ENCODE measurements at regions not wholly inside any gene's neighbourhood (a gene's known extent, or its start where the extent isn't known, plus 50 kb on each side); places are given as distances from the start of the nearest gene placed in this dataset.

DNA sequence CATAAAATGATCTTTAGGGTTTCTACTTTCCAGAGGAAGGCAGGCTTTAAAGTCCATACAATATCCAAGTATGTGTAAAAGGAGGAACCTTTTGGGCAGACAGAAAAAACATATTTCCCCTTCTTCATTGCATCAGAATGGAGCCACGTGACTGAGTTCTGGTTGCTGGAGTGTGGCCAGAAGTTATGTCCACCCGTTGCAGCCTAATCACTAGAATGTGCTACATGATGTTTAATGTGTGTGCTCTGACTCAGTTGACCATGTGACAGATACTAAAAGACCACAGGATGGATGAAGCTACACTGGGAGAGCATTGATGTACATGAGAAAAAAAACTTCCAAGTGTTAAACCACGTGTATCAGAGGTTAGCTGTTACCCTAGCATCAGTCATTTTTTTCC, 460.9 kb downstream of the RIT2 start:
- H3K4me3 ChIP-seq (replicated peaks in 1 of 2; ENCODE audit: low read depth in 2 of 2, low read length in 2 of 2), result no peak overlapping the region
- peak; percentile 32 to 46 for DNase-seq (ENCODE audit: low read depth in 2 of 2)
- TF ChIP-seq, protein P1, sequence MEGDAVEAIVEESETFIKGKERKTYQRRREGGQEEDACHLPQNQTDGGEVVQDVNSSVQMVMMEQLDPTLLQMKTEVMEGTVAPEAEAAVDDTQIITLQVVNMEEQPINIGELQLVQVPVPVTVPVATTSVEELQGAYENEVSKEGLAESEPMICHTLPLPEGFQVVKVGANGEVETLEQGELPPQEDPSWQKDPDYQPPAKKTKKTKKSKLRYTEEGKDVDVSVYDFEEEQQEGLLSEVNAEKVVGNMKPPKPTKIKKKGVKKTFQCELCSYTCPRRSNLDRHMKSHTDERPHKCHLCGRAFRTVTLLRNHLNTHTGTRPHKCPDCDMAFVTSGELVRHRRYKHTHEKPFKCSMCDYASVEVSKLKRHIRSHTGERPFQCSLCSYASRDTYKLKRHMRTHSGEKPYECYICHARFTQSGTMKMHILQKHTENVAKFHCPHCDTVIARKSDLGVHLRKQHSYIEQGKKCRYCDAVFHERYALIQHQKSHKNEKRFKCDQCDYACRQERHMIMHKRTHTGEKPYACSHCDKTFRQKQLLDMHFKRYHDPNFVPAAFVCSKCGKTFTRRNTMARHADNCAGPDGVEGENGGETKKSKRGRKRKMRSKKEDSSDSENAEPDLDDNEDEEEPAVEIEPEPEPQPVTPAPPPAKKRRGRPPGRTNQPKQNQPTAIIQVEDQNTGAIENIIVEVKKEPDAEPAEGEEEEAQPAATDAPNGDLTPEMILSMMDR (IDR thresholded peaks at IDR 0.05; ENCODE audit: low read depth, low read length), result no peak

DNA sequence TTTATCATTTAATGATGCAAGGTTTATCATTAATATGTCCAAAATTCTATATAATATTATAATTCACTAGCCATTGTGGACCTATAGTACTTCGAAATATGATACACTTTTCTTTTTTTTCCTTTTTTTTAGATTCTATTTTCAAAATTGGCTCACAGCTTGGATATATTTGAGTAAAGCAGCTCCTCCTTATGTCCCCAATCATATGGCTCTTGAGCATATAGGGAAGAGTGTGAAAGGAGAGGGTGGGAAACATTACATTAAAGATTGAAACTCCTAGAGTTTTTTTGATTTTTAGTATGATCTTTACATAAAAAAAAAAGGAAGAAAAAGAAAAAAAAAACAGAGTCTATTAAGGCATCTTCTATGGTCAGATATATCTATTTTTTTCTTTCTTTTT, 457.9 kb downstream of the RIT2 start:
- no peak for DNase-seq (ENCODE audit: low read depth in 2 of 2)
- H3K4me3 ChIP-seq (replicated peaks in 1 of 2; ENCODE audit: low read depth in 2 of 2, low read length in 2 of 2), result no peak overlapping the region
- TF ChIP-seq, protein P1 (IDR thresholded peaks at IDR 0.05; ENCODE audit: low read depth, low read length), result no peak

DNA sequence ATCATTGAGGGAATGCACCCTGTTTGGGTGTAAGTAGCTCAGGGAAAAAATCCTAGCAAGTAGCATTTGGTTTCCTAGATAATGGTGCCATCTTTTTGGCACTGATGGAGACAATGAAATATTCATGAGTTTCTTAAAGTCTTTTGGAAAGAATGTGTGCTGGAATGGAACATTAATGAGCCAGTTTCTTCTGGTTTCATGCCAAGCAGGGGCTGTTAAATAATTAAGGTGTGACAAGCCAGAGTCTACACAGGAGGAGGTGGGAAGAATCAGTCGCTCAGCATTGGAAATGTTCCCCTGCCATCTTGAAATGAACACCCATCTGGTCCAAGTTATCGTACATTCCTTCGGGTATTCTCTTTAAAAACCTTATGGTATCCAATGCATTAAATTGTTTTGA, 457.3 kb downstream of the RIT2 start:
- no peak for DNase-seq (ENCODE audit: low read depth in 2 of 2)
- TF ChIP-seq, protein P1 (IDR thresholded peaks at IDR 0.05; ENCODE audit: low read depth, low read length), result no peak
- no peak overlapping the region for H3K4me3 ChIP-seq (replicated peaks in 1 of 2; ENCODE audit: low read depth in 2 of 2, low read length in 2 of 2)

DNA sequence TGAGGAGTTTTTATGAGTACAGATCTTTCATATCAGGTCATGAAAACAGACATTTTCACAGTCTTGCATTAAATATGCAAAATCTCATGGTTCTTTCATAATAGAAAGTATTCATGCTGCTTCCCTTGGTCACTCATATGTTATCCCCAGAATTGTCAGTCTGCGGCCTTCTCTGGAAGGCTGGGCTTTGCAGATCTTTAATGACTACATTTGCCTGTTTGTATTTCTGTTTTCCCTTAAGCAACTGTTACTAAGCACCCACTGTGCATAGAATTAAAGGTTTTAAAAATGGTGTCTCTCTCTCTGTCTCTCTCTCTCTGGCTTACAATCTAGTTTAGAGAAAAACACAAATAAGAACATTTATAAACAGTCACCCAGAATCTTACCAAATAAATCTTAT, 456.3 kb downstream of the RIT2 start:
- H3K4me3 ChIP-seq (replicated peaks in 1 of 2; ENCODE audit: low read depth in 2 of 2, low read length in 2 of 2), result no peak overlapping the region
- DNase-seq (ENCODE audit: low read depth in 2 of 2), result no peak
- TF ChIP-seq, protein P1 (IDR thresholded peaks at IDR 0.05; ENCODE audit: low read depth, low read length), result no peak

DNA sequence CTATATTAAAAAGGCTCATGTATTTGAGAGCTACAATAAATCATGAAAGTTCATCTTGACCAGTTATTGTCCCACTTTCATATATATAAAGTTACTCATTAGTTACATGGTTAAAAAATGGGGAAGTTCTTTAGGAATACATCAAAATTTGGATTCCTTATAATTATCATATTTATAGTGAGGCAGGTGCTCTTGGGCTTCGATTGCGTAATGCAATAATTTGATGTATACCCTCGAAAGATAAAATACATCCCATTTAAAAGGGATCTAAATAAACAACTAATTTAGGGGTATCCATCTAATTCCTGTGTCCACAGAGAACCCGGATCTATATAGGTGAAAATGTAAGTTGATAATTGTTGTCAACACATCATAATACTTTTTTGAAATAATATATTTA, 444.6 kb downstream of the RIT2 start:
- TF ChIP-seq, protein P1 (IDR thresholded peaks at IDR 0.05; ENCODE audit: low read depth, low read length), result no peak
- no peak for DNase-seq (ENCODE audit: low read depth in 2 of 2)
- H3K4me3 ChIP-seq (replicated peaks in 1 of 2; ENCODE audit: low read depth in 2 of 2, low read length in 2 of 2), result no peak overlapping the region

DNA sequence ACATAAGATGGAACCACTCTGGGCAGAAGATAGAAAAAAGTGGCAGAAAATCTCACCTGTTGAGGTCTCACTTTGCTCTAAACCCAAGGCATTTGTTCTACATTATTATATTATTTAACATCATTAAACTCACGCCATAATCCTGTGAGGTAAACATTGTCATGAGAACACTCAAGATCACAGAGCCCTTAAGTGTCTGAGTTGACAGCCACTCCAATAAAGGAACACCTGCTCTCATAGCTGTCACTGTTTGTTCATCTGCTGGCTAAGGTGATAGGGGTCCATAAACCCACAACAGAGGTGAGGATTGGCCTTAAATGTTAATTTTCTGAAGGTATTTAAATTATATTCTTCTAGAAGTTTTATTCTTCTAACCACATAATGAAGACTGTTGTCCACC, 439.7 kb downstream of the RIT2 start:
- TF ChIP-seq, protein P1 (IDR thresholded peaks at IDR 0.05; ENCODE audit: low read depth, low read length), result no peak
- no peak for DNase-seq (ENCODE audit: low read depth in 2 of 2)
- no peak overlapping the region for H3K4me3 ChIP-seq (replicated peaks in 1 of 2; ENCODE audit: low read depth in 2 of 2, low read length in 2 of 2)

DNA sequence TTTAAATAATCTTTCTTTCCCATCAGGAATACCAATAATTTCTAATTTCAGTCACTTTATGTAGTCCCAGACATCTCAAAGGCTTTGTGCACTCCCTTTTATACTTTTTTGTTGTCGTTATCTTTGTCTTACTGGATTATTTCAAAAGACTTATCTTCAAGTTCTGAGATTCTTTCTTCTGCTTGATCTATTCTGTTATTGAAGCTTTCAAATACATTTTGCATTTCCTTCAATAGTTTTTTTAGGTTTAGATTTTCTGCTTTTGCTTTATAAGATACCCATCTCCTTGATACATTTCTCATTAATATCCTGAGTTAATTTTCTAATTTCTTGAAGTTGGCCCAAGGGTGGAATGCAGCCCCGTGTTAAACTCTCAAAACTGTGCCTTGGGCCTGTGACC, 432.4 kb downstream of the RIT2 start:
- no peak overlapping the region for H3K4me3 ChIP-seq (replicated peaks in 1 of 2; ENCODE audit: low read depth in 2 of 2, low read length in 2 of 2)
- DNase-seq (ENCODE audit: low read depth in 2 of 2), result no peak
- TF ChIP-seq, protein P1 (IDR thresholded peaks at IDR 0.05; ENCODE audit: low read depth, low read length), result no peak
